Inflammatory macrophage treated with lipopolysaccharide for 1 hour (primary cell): ENCODE measurements at regions not wholly inside any gene's neighbourhood (a gene's known extent, or its start where the extent isn't known, plus 50 kb on each side); places are given as distances from the start of the nearest gene placed in this dataset.
"Not testable (repeated sequence)": the region's sequence is repeated elsewhere in the genome, so short reads cannot be mapped to it uniquely, and the experiment has no call there.

Experiments
- DNase-seq, 2 donors: peaks; one replicate each; pipeline ENCODE4 v3.0.0-alpha.2; 2020 to 2022

GRCh38 chr15:32536507-32537172 lies 56.6 kb upstream of the GOLGA8N start:
- DNase-seq: peak; percentile 2 to 6

GRCh38 chr15:32536057-32536493 lies 57.2 kb upstream of the GOLGA8N start:
- not testable (repeated sequence) for DNase-seq

- DNase-seq: not testable (repeated sequence)
Measured at GRCh38 chr15:32535150-32535898, 57.9 kb upstream of the GOLGA8N start.

GRCh38 chr15:32522900-32523299 lies 67.5 kb upstream of the GOLGA8O start:
- not testable (repeated sequence) for DNase-seq

DNA sequence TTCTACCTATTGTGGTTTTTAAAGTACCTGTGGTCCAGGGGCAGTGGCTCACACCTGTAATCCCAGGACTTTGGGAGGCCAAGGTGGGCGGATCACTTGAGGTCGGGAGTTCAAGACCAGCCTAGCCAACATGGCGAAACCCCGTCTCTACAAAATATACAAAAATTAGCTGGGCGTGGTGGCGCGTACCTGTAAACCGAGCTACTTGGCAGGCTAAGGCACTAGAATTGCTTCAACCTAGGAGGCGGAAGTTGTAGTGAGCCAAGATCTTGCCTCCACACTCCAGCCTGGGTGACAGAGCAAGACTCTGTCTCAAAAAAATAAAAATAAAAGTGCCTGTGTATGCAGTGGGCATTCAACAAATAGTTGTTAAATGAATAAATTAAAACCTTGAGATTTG lies 67.0 kb upstream of the GOLGA8O start:
- DNase-seq: not testable (repeated sequence)

GRCh38 chr15:32518976-32519375 lies 63.5 kb upstream of the GOLGA8O start:
- peak; percentile 3 to 30 for DNase-seq

- DNase-seq: peak in 1 of 2 donors; percentile 0
Measured at GRCh38 chr15:32518013-32518412, 62.6 kb upstream of the GOLGA8O start.

DNA sequence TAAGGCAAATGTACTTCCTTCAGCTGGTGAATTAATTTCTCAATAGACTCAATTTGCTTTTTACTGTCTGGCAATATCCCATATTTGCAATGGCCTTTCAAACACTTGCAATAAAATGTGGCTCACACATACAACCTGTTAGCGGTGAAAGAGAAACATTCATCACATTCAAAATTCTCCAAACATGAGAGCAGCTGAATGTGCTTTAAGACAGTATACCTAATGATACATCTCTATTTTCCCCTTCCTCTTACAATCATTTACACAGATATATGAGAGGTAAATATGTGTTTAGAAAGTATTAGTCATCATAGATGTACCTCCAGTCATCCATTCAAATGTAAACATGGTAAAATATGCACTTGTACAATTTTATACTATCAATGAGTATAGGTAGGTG lies 61.5 kb upstream of the GOLGA8O start:
- DNase-seq: not testable (repeated sequence)

GRCh38 chr15:32513378-32513777 lies 57.9 kb upstream of the GOLGA8O start:
- DNase-seq: not testable (repeated sequence)

DNA sequence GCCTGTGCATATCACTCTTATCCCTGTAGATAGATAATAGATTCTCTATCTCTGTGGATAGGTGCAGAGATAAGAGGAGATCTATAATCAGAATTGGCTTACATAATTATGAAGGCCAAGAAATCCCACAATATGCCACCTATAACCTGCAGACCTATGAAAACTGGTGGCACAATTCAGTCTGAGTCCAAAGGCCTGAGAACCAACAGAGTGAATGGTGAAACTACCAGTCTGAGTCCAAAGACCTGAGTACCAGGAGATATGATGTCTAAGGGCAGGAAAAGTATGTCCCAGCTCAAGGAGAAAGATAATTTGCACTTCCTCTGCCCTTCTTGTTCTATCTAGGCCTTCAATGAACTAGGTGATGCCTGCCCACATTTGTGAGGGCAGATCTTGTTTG lies 54.6 kb upstream of the GOLGA8O start:
- not testable (repeated sequence) for DNase-seq

DNA sequence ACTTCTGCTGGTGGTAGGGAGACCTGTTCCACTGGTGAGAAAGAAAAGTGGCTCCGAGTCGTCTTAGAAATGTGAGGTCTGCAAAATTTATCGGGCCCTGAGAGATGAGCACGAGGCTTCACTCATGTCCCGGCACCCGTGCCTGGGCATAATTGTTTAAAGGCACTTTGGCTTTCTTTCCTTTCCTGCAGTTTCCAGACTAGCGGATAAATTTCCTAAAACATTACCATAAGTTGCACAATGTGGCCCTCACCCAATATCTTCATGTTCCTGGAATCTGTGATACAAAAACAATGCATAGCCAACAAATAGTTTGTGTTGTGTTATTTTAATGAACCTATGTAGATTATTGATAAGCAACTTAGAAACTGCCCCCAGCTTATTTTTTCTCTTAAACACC lies 52.6 kb upstream of the GOLGA8O start:
- DNase-seq: not testable (repeated sequence)

GRCh38 chr15:32506787-32507186 lies 51.4 kb upstream of the GOLGA8O start:
- DNase-seq: not testable (repeated sequence)

DNA sequence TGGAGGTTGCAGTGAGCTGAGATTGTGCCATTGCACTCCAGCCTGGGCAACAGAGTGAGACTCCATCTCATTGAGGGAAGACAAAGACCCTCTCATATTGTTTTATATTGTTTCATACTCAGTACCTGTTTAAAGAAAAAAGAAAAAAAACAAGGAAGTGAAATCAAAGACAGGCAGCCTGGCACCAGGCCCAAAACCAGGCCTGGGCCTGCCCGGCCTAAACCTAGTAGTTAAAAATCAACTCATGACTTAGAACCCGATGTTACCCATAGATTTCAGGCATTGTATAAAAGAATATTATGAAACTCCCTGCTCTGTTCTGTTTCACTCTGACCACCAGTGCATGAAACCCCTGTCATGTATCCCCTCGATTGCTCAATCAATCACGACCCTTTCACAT lies 50.2 kb upstream of the GOLGA8O start:
- not testable (repeated sequence) for DNase-seq
